ENCODE measurements at regions not wholly inside any gene's neighbourhood (a gene's known extent, or its start where the extent isn't known, plus 50 kb on each side); places are given as distances from the start of the nearest gene placed in this dataset.

- DNase-seq, result no peak
These were observed 67.9 kb upstream of the CCDC54 start for GRCh38 chr3:107309312-107309711.

- no peak for DNase-seq
These were observed 63.5 kb upstream of the CCDC54 start for GRCh38 chr3:107313711-107314110.

- no peak for DNase-seq
These were observed 62.1 kb upstream of the CCDC54 start for GRCh38 chr3:107315141-107315540.

- no peak for DNase-seq
These were observed 53.5 kb upstream of the CCDC54 start for GRCh38 chr3:107323723-107324122.

- no peak for DNase-seq
These were observed 51.8 kb upstream of the CCDC54 start for GRCh38 chr3:107325446-107325845.

Data from NCI-H446 treated with DMSO at 0.1 percent for 48 hours (cell line).